ENCODE measurements at regions not wholly inside any gene's neighbourhood (a gene's known extent, or its start where the extent isn't known, plus 50 kb on each side); places are given as distances from the start of the nearest gene placed in this dataset.

DNA sequence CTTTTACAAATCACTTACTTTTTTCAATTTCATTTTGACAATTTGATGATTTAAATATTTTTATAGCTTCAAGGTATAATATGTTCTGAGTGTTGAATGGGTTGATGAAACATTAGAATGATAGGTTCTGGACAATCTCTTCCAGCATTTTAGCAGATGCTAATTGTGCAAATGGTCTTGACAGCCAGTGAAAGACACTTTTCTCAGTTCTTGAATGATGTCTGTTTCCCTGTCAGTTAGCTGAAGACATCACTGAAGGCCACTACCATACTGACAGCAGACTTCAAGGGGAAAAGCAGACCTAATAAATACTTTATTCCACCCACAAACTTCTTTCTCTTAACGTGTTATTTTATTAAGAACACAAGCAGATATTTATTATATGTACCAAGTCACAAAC lies 498.6 kb downstream of the GRXCR1 start:
- no peaks in the 10 kb centered on the region for H3K36me3 ChIP-seq (ENCODE audit: control insufficient read depth in 2 of 2, insufficient read depth in 2 of 2, low read length in 1 of 2)
- ChIA-PET POLR2A (no interaction called here), CTCF (no interaction called here), RAD21 (ENCODE audit: unreplicated experiment) (no interaction called here), SMC1A (ENCODE audit: uncharacterized antibody, unreplicated experiment) (no interaction called here)
- intact Hi-C loops (cut with micrococcal nuclease; ENCODE audit: unreplicated experiment) (no loop called here), in situ Hi-C loops (cut with MboI) (no loop called here)
- no peak overlapping the region for H3K27ac ChIP-seq (ENCODE audit: control insufficient read depth, insufficient read depth)
- ATAC-seq = no peak
- 0% methylated on average over 1 of the region's 1 CpG for WGBS (ENCODE audit: insufficient coverage, insufficient replicate concordance, low lambda C conversion rate, missing lambda C conversion rate)
- TF ChIP-seq POLR2A (IDR thresholded peaks at IDR 0.05; ENCODE audit: low read depth, low read length) = no peak
- TF ChIP-seq, protein P1, sequence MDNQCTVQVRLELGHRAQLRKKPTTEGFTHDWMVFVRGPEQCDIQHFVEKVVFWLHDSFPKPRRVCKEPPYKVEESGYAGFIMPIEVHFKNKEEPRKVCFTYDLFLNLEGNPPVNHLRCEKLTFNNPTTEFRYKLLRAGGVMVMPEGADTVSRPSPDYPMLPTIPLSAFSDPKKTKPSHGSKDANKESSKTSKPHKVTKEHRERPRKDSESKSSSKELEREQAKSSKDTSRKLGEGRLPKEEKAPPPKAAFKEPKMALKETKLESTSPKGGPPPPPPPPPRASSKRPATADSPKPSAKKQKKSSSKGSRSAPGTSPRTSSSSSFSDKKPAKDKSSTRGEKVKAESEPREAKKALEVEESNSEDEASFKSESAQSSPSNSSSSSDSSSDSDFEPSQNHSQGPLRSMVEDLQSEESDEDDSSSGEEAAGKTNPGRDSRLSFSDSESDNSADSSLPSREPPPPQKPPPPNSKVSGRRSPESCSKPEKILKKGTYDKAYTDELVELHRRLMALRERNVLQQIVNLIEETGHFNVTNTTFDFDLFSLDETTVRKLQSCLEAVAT (IDR thresholded peaks at IDR 0.05) = no peak
- TF ChIP-seq SPI1 (IDR thresholded peaks at IDR 0.05; ENCODE audit: borderline replicate concordance, insufficient read depth, low read depth, low read length) = no peak
- no peak for TF ChIP-seq MTA3 (IDR thresholded peaks at IDR 0.05; ENCODE audit: borderline replicate concordance, low read length)
- no peak for TF ChIP-seq NBN (IDR thresholded peaks at IDR 0.05)
- TF ChIP-seq CHD2 (IDR thresholded peaks at IDR 0.05; ENCODE audit: borderline replicate concordance, low read depth, low read length) = no peak
- TF ChIP-seq, protein P2, sequence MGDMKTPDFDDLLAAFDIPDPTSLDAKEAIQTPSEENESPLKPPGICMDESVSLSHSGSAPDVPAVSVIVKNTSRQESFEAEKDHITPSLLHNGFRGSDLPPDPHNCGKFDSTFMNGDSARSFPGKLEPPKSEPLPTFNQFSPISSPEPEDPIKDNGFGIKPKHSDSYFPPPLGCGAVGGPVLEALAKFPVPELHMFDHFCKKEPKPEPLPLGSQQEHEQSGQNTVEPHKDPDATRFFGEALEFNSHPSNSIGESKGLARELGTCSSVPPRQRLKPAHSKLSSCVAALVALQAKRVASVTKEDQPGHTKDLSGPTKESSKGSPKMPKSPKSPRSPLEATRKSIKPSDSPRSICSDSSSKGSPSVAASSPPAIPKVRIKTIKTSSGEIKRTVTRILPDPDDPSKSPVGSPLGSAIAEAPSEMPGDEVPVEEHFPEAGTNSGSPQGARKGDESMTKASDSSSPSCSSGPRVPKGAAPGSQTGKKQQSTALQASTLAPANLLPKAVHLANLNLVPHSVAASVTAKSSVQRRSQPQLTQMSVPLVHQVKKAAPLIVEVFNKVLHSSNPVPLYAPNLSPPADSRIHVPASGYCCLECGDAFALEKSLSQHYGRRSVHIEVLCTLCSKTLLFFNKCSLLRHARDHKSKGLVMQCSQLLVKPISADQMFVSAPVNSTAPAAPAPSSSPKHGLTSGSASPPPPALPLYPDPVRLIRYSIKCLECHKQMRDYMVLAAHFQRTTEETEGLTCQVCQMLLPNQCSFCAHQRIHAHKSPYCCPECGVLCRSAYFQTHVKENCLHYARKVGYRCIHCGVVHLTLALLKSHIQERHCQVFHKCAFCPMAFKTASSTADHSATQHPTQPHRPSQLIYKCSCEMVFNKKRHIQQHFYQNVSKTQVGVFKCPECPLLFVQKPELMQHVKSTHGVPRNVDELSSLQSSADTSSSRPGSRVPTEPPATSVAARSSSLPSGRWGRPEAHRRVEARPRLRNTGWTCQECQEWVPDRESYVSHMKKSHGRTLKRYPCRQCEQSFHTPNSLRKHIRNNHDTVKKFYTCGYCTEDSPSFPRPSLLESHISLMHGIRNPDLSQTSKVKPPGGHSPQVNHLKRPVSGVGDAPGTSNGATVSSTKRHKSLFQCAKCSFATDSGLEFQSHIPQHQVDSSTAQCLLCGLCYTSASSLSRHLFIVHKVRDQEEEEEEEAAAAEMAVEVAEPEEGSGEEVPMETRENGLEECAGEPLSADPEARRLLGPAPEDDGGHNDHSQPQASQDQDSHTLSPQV (IDR thresholded peaks at IDR 0.05) = no peak
- no peaks in the 10 kb centered on the region for H4K20me1 ChIP-seq (ENCODE audit: control insufficient read depth, insufficient read depth)
- H3K27me3 ChIP-seq (replicated peaks in 1 of 2; ENCODE audit: control insufficient read depth in 2 of 2, insufficient read depth in 2 of 2, low read length in 1 of 2) = no peaks in the 10 kb centered on the region
- no peaks in the 10 kb centered on the region for H3K4me1 ChIP-seq (ENCODE audit: control insufficient read depth, insufficient read depth, low read length)
- no peak for FAIRE-seq
- DNase-seq (ENCODE audit: low read depth, low spot score) = no peak
- H3K9ac ChIP-seq (ENCODE audit: control insufficient read depth, insufficient read depth, low read length) = no peak overlapping the region
- no peak overlapping the region for H2AFZ ChIP-seq (ENCODE audit: control insufficient read depth, low read depth, low read length)
- H3K9me3 ChIP-seq (replicated peaks; ENCODE audit: control insufficient read depth, insufficient read depth, low read length) = no peaks in the 10 kb centered on the region
- no peak overlapping the region for H3K4me2 ChIP-seq (ENCODE audit: control insufficient read depth, insufficient read depth)
- BruUV-seq (replicated peaks) = no TSS peak
- H3K4me3 ChIP-seq = no peak overlapping the region
- H3K79me2 ChIP-seq (ENCODE audit: control insufficient read depth, insufficient read depth, low read length) = no peaks in the 10 kb centered on the region

Measured in GM12878 (cell line).